Spleen (tissue), 11 donors: ENCODE measurements at regions not wholly inside any gene's neighbourhood (a gene's known extent, or its start where the extent isn't known, plus 50 kb on each side); places are given as distances from the start of the nearest gene placed in this dataset.

ENCODE experiments used
- DNase-seq: peaks from one replicate; pipeline ENCODE4 v3.0.0-alpha.2; 2020
- H3K27ac ChIP-seq, 8 donors: fragments of 200-600 bp; sonication (generic) in 7 of 8; 1 replicate in 4 of 8; 2 replicates in 4 of 8; pipeline versions ENCODE4 v1.5.0 to v1.8.0; 2016 to 2021; ENCODE audit warnings: inconsistent platforms in 4 of 8, mild to moderate bottlenecking in 4 of 8, moderate library complexity in 1 of 8
- H3K27me3 ChIP-seq, 7 donors: fragments of 200-600 bp; sonication (generic) in 6 of 7; replicated peaks in 1 of 7; 1 replicate in 4 of 7; 2 replicates in 3 of 7; pipeline versions ENCODE4 v1.5.0 to v1.8.0; 2016 to 2021; ENCODE audit warnings: inconsistent platforms in 3 of 7, mild to moderate bottlenecking in 1 of 7
- H3K36me3 ChIP-seq, 6 donors: fragments of 200-600 bp; sonication (generic) in 5 of 6; 1 replicate in 4 of 6; 2 replicates in 2 of 6; pipeline versions ENCODE4 v1.5.0 to v1.8.0; 2016 to 2021; ENCODE audit warnings: inconsistent platforms in 2 of 6
- H3K4me1 ChIP-seq, 6 donors: fragments of 200-600 bp; sonication (generic) in 5 of 6; 1 replicate in 3 of 6; 2 replicates in 3 of 6; pipeline versions ENCODE4 v1.5.0 to v1.8.0; 2016 to 2021; ENCODE audit warnings: inconsistent platforms in 3 of 6
- H3K4me3 ChIP-seq, 8 donors: fragments of 200-600 bp; sonication (generic) in 7 of 8; 1 replicate in 4 of 8; 2 replicates in 4 of 8; pipeline versions ENCODE4 v1.5.0 to v1.8.0; 2016 to 2021; ENCODE audit warnings: inconsistent platforms in 4 of 8, mild to moderate bottlenecking in 4 of 8, moderate library complexity in 2 of 8
- H3K9me3 ChIP-seq, 8 donors: fragments of 200-600 bp; sonication (generic) in 7 of 8; 1 replicate in 4 of 8; 2 replicates in 4 of 8; pipeline versions ENCODE4 v1.5.0 to v1.8.0; 2016 to 2021; ENCODE audit warnings: inconsistent platforms in 4 of 8
- POLR2A ChIP-seq, 3 donors: fragments of 450-650 bp; IDR thresholded peaks; one replicate each; pipeline ENCODE4 v1.5.1; 2017; ENCODE audit warnings: antibody characterized with exemption in 3 of 3, mild to moderate bottlenecking in 1 of 3
- POLR2AphosphoS5 ChIP-seq, 3 donors: sonication (generic); formaldehyde crosslinking; IDR thresholded peaks; one replicate each; pipeline ENCODE4 v1.5.1; 2017; ENCODE audit warnings: antibody characterized with exemption in 3 of 3
- WGBS, 5 donors: extraction: QIAGEN DNeasy Blood & Tissue Kit in 3 of 5; methylation state at CpG; one replicate each; pipeline versions ENCODE4 v1.1.5 to v1.1.7; 2013 to 2018; 5-methylcytosine and 5-hydroxymethylcytosine counted together
- intact Hi-C: fragments of 100-400 bp; cut with DNase I; formaldehyde crosslinking; loops from one replicate; pipeline ENCODE4 v1.15.0; 2023; ENCODE audit warnings: low total_unique reads
- TF ChIP-seq, protein P1 (sequence below), 11 experiments: fragments of 200-600 bp in 7 of 11; fragments of 450-650 bp in 4 of 11; sonication (generic) in 4 of 11; IDR thresholded peaks in 8 of 11; conservative IDR thresholded peaks in 3 of 11; 1 replicate in 7 of 11; 2 replicates in 4 of 11; pipeline versions ENCODE4 v1.4.0 to v1.8.0; 2016 to 2021; ENCODE audit warnings: antibody characterized with exemption in 11 of 11, inconsistent platforms in 4 of 11, mild to moderate bottlenecking in 1 of 11
- donor health status: healthy with polysubstance abuse.
- donor health status: DM: no; HTN: no; CAD: no; lungs with moderate emphysema.
- donor health status: DM: no; HTN: no; CAD: no.
- donor health status: Bipolar disorder and iron deficiency.
- donor health status: healthy.
- donor health status: DM: no; HTN: no; CAD: no.
- donor health status: DM: yes; HTN: yes; CAD: no.

DNA sequence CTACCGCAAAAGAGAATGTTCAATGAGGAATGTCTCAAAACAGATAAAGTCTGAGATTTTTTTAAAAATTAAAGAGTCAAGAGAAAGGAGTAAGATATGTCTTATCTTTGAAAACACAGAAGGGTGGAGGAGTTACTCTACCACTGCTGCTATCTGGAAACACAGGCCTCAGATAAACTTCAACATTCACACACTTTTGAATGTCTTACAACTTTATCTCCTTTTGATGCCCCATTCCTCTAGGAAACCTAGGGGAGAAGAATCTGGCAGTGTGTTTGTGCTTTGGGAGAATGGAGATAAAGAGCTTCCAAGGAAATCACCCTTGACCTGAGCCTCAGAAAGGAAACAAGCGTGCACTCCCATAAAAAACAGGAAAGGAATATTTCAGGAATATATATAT is 468.2 kb downstream of the PLOD2 start:
- no peak overlapping the region for H3K4me3 ChIP-seq
- H3K4me1 ChIP-seq = no peaks in the 10 kb centered on the region
- DNase-seq = no peak
- H3K27ac ChIP-seq = no peak overlapping the region
- H3K36me3 ChIP-seq = no peaks in the 10 kb centered on the region
- TF ChIP-seq, protein P1, sequence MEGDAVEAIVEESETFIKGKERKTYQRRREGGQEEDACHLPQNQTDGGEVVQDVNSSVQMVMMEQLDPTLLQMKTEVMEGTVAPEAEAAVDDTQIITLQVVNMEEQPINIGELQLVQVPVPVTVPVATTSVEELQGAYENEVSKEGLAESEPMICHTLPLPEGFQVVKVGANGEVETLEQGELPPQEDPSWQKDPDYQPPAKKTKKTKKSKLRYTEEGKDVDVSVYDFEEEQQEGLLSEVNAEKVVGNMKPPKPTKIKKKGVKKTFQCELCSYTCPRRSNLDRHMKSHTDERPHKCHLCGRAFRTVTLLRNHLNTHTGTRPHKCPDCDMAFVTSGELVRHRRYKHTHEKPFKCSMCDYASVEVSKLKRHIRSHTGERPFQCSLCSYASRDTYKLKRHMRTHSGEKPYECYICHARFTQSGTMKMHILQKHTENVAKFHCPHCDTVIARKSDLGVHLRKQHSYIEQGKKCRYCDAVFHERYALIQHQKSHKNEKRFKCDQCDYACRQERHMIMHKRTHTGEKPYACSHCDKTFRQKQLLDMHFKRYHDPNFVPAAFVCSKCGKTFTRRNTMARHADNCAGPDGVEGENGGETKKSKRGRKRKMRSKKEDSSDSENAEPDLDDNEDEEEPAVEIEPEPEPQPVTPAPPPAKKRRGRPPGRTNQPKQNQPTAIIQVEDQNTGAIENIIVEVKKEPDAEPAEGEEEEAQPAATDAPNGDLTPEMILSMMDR (IDR thresholded peaks at IDR 0.05 in 8 of 11, conservative IDR thresholded peaks at IDR 0.05 in 3 of 11) = no peak
- TF ChIP-seq POLR2A (IDR thresholded peaks at IDR 0.05) = no peak
- no peak for TF ChIP-seq POLR2AphosphoS5 (IDR thresholded peaks at IDR 0.05)
- intact Hi-C loops = no loop called here
- H3K9me3 ChIP-seq = no peaks in the 10 kb centered on the region
- 59 to 84% (median 78%) methylated on average over 2 of the region's 2 CpGs for WGBS, 5 donors
- H3K27me3 ChIP-seq = no peaks in the 10 kb centered on the region

DNA sequence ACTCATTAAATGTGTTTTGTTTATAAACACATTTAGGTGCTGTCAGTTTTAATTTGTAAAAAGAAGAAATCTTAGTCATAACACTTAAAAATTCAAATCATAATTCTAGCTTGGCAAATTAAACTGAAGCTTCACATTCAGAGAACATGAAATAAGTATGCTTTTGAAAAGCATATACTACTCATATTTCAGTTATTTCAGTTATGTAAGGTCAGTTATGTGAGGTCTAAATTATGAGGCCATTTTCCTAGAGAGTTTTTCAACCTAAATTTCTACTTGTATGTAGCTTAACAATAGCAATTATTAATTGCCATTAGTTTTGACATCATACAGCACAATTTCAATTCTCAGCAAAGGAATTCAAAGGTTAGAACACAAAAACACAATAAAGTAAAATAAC is 465.0 kb downstream of the PLOD2 start:
- intact Hi-C loops = no loop called here

DNA sequence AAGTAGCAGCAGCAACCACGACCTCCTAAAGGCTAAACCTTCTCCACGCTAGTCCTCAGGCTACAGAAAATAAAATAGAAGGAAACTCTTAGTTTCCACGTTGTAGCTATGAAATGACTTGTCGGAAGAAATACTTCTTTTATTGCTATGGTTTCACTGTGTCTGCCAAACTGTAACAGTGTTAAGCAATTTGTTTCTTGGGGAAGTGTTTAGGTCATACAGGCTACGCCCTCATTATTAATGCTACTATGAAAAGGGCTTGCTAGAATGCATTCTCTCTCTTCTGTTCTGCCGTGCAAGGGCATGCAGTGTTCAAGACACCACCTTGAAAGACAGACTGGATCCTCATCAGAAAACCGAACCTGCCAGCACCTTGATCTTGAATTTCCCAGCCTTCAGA is 462.7 kb downstream of the PLOD2 start:
- no peaks in the 10 kb centered on the region for H3K27me3 ChIP-seq
- H3K4me3 ChIP-seq = no peak overlapping the region
- no peaks in the 10 kb centered on the region for H3K36me3 ChIP-seq
- H3K9me3 ChIP-seq = no peaks in the 10 kb centered on the region
- TF ChIP-seq, protein P1 (IDR thresholded peaks at IDR 0.05 in 8 of 11, conservative IDR thresholded peaks at IDR 0.05 in 3 of 11) = no peak
- TF ChIP-seq POLR2A (IDR thresholded peaks at IDR 0.05) (no peak), POLR2AphosphoS5 (IDR thresholded peaks at IDR 0.05) (no peak)
- no peak overlapping the region for H3K27ac ChIP-seq
- intact Hi-C loops = no loop called here
- DNase-seq = no peak
- 55 to 65% (median 64%) methylated on average over 7 of the region's 7 CpGs for WGBS, 5 donors
- H3K4me1 ChIP-seq = no peaks in the 10 kb centered on the region

More for the DNA sequence above, 465.0 kb downstream of the PLOD2 start:
- TF ChIP-seq, protein P1 (IDR thresholded peaks at IDR 0.05 in 8 of 11, conservative IDR thresholded peaks at IDR 0.05 in 3 of 11) = no peak
- TF ChIP-seq POLR2A (IDR thresholded peaks at IDR 0.05) (no peak), POLR2AphosphoS5 (IDR thresholded peaks at IDR 0.05) (no peak)
- Histone ChIP-seq H3K36me3 (no peaks in the 10 kb centered on the region), H3K4me1 (no peaks in the 10 kb centered on the region), H3K9me3 (no peaks in the 10 kb centered on the region), H3K27ac (no peak overlapping the region), H3K27me3 (no peaks in the 10 kb centered on the region), H3K4me3 (no peak overlapping the region)
- DNase-seq = no peak

DNA sequence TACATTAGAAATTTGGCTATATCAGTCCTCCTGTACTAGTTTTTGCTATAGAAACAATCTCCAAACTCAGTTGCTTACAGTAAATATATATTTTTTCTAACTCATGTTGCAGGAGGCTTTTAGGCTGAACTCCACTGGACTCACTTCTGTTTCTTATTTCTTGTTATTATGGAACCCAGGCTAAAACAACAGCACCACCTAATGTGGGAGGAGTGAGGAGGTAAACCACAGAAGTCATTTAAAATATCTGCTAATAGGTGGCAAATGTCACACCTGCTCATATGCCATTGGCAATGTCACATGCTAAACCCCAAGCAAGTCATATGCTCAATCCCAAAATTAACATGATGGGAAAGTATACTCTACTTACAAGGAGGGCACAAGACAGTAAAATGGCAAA is 462.2 kb downstream of the PLOD2 start:
- H3K4me1 ChIP-seq = no peaks in the 10 kb centered on the region
- intact Hi-C loops = no loop called here
- H3K27me3 ChIP-seq = no peaks in the 10 kb centered on the region
- no peak overlapping the region for H3K27ac ChIP-seq
- no peak overlapping the region for H3K4me3 ChIP-seq
- no peaks in the 10 kb centered on the region for H3K9me3 ChIP-seq
- no peaks in the 10 kb centered on the region for H3K36me3 ChIP-seq
- no peak for DNase-seq
- no peak for TF ChIP-seq POLR2AphosphoS5 (IDR thresholded peaks at IDR 0.05)
- TF ChIP-seq, protein P1 (IDR thresholded peaks at IDR 0.05 in 8 of 11, conservative IDR thresholded peaks at IDR 0.05 in 3 of 11) = no peak
- TF ChIP-seq POLR2A (IDR thresholded peaks at IDR 0.05) = no peak
